K562 (cell line): ENCODE measurements at regions not wholly inside any gene's neighbourhood (a gene's known extent, or its start where the extent isn't known, plus 50 kb on each side); places are given as distances from the start of the nearest gene placed in this dataset.

Source experiments
- ASH1L ChIP-seq: fragments of 450-650 bp; IDR thresholded peaks from 2 replicates; pipeline ENCODE4 v1.6.1; 2018; ENCODE audit warnings: borderline replicate concordance, mild to moderate bottlenecking, low read depth; ENCODE audit not compliant: partially characterized antibody
- BMI1 ChIP-seq: fragments of 150-350 bp; IDR thresholded peaks from 2 replicates; pipeline ENCODE4 v1.6.1; 2014; ENCODE audit warnings: low read length
- FIP1L1 ChIP-seq: fragments of 200-400 bp; formaldehyde crosslinking; IDR thresholded peaks from 2 replicates; pipeline ENCODE4 v1.6.1; 2018; ENCODE audit warnings: mild to moderate bottlenecking, low read depth, low read length; ENCODE audit not compliant: poor library complexity, severe bottlenecking
- GABPB1 ChIP-seq: sonication (generic); formaldehyde crosslinking; IDR thresholded peaks from 2 replicates; pipeline ENCODE4 v1.8.0; 2022; ENCODE audit warnings: mild to moderate bottlenecking, missing genetic modification reagents
- NONO ChIP-seq, 2 experiments: fragments of 200-400 bp in 1 of 2; fragments of 450-650 bp in 1 of 2; formaldehyde crosslinking in 1 of 2; IDR thresholded peaks; 2 replicates each; pipeline ENCODE4 v1.6.1; 2017; ENCODE audit warnings: low read depth in 2 of 2, mild to moderate bottlenecking in 2 of 2, moderate library complexity in 2 of 2, low read length in 1 of 2
- NRF1 ChIP-seq, 2 experiments: fragments of 450-650 bp; IDR thresholded peaks in 1 of 2; conservative IDR thresholded peaks in 1 of 2; 2 replicates each; pipeline ENCODE4 v1.6.1; 2014; ENCODE audit warnings: mild to moderate bottlenecking in 2 of 2
- RUNX1 ChIP-seq: sonication (generic); IDR thresholded peaks from 2 replicates; pipeline ENCODE4 v1.6.1; 2016; ENCODE audit warnings: antibody characterized with exemption, low read depth
- SMARCA5 ChIP-seq: fragments of 450-650 bp; IDR thresholded peaks from 2 replicates; pipeline ENCODE4 v1.6.1; 2016
- TCF3 ChIP-seq: sonication (generic); formaldehyde crosslinking; IDR thresholded peaks from 2 replicates; pipeline ENCODE4 v1.4.0; 2020; ENCODE audit warnings: mild to moderate bottlenecking, missing genetic modification reagents
- TRIM24 ChIP-seq, 2 experiments: fragments of 450-650 bp; IDR thresholded peaks; 2 replicates each; pipeline ENCODE4 v1.6.1; 2016
- ZNF239 ChIP-seq: fragments of 250-450 bp; sonication (Bioruptor Pico); IDR thresholded peaks from 2 replicates; pipeline ENCODE4 v1.4.0; 2020; ENCODE audit warnings: mild to moderate bottlenecking
- ZNF507 ChIP-seq: conservative IDR thresholded peaks from 2 replicates; pipeline ENCODE4 v1.6.1; 2017; ENCODE audit warnings: missing genetic modification characterization, missing compliant biosample characterization
- ZNF583 ChIP-seq: fragments of 250-450 bp; sonication (Bioruptor Pico); IDR thresholded peaks from 2 replicates; pipeline ENCODE4 v1.4.0; 2020
- TF ChIP-seq, protein P1 (sequence below): fragments of 200-600 bp; sonication (generic); IDR thresholded peaks from one replicate; pipeline ENCODE4 v1.6.1; 2012; ENCODE audit warnings: mild to moderate bottlenecking, low read depth, low read length, inconsistent platforms
- TF ChIP-seq, protein P2 (sequence below): conservative IDR thresholded peaks from 2 replicates; pipeline ENCODE4 v1.6.1; 2011; ENCODE audit warnings: low read depth, mild to moderate bottlenecking, low read length; ENCODE audit not compliant: control insufficient read depth
- TF ChIP-seq, protein P3 (sequence below): fragments of 450-650 bp; formaldehyde crosslinking; IDR thresholded peaks from 2 replicates; pipeline ENCODE4 v1.4.0; 2020; ENCODE audit warnings: mild to moderate bottlenecking, moderate library complexity

DNA sequence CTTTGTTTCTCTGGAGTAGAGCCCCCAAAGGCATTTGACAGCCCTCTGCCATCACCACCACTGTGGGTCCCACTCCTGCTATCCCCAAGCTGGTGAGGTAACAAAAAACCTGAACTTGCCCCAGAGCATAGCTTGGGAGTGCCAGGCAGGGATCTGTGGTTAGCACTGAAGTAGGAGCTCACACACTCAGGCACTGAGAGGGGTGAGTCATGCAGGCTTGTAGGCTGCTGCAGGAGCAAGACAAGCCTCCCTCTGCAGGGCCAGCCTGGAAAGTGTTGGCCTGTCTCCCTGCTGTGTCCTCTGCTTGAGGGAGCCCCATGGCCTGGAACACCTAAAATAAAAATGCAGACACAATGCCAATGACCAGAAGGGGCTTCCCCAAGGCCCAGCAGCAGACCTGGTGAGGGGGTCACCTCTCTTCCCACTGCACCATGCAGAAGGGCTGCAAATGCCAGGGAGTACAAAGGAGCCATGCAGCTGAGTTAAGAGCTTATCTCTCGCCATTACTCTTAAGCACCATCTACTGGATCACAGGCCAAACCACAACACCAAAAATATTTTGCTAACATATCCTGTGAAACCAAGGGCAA, 108.9 kb upstream of the POGK start (continued):
- TF ChIP-seq, protein P1, sequence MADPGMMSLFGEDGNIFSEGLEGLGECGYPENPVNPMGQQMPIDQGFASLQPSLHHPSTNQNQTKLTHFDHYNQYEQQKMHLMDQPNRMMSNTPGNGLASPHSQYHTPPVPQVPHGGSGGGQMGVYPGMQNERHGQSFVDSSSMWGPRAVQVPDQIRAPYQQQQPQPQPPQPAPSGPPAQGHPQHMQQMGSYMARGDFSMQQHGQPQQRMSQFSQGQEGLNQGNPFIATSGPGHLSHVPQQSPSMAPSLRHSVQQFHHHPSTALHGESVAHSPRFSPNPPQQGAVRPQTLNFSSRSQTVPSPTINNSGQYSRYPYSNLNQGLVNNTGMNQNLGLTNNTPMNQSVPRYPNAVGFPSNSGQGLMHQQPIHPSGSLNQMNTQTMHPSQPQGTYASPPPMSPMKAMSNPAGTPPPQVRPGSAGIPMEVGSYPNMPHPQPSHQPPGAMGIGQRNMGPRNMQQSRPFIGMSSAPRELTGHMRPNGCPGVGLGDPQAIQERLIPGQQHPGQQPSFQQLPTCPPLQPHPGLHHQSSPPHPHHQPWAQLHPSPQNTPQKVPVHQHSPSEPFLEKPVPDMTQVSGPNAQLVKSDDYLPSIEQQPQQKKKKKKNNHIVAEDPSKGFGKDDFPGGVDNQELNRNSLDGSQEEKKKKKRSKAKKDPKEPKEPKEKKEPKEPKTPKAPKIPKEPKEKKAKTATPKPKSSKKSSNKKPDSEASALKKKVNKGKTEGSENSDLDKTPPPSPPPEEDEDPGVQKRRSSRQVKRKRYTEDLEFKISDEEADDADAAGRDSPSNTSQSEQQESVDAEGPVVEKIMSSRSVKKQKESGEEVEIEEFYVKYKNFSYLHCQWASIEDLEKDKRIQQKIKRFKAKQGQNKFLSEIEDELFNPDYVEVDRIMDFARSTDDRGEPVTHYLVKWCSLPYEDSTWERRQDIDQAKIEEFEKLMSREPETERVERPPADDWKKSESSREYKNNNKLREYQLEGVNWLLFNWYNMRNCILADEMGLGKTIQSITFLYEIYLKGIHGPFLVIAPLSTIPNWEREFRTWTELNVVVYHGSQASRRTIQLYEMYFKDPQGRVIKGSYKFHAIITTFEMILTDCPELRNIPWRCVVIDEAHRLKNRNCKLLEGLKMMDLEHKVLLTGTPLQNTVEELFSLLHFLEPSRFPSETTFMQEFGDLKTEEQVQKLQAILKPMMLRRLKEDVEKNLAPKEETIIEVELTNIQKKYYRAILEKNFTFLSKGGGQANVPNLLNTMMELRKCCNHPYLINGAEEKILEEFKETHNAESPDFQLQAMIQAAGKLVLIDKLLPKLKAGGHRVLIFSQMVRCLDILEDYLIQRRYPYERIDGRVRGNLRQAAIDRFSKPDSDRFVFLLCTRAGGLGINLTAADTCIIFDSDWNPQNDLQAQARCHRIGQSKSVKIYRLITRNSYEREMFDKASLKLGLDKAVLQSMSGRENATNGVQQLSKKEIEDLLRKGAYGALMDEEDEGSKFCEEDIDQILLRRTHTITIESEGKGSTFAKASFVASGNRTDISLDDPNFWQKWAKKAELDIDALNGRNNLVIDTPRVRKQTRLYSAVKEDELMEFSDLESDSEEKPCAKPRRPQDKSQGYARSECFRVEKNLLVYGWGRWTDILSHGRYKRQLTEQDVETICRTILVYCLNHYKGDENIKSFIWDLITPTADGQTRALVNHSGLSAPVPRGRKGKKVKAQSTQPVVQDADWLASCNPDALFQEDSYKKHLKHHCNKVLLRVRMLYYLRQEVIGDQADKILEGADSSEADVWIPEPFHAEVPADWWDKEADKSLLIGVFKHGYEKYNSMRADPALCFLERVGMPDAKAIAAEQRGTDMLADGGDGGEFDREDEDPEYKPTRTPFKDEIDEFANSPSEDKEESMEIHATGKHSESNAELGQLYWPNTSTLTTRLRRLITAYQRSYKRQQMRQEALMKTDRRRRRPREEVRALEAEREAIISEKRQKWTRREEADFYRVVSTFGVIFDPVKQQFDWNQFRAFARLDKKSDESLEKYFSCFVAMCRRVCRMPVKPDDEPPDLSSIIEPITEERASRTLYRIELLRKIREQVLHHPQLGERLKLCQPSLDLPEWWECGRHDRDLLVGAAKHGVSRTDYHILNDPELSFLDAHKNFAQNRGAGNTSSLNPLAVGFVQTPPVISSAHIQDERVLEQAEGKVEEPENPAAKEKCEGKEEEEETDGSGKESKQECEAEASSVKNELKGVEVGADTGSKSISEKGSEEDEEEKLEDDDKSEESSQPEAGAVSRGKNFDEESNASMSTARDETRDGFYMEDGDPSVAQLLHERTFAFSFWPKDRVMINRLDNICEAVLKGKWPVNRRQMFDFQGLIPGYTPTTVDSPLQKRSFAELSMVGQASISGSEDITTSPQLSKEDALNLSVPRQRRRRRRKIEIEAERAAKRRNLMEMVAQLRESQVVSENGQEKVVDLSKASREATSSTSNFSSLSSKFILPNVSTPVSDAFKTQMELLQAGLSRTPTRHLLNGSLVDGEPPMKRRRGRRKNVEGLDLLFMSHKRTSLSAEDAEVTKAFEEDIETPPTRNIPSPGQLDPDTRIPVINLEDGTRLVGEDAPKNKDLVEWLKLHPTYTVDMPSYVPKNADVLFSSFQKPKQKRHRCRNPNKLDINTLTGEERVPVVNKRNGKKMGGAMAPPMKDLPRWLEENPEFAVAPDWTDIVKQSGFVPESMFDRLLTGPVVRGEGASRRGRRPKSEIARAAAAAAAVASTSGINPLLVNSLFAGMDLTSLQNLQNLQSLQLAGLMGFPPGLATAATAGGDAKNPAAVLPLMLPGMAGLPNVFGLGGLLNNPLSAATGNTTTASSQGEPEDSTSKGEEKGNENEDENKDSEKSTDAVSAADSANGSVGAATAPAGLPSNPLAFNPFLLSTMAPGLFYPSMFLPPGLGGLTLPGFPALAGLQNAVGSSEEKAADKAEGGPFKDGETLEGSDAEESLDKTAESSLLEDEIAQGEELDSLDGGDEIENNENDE, result no peak
- TF ChIP-seq NONO (IDR thresholded peaks at IDR 0.05; ENCODE audit: low read depth in 2 of 2, low read length in 1 of 2) (0 out of 4 replicates have a peak, but pooled peaks of 1 of the 2 experiments have one; percentile 9), TRIM24 (IDR thresholded peaks at IDR 0.05) (peak in 1 of 2 experiments; percentile 11; a peak in 1 of 4 replicates), ASH1L (no peak), FIP1L1 (no peak), SMARCA5 (no peak), ZNF583 (CRISPR knock-in tag) (no peak), ZNF239 (CRISPR knock-in tag) (no peak), RUNX1 (0 out of 2 replicates have a peak, but pooled peaks have one; percentile 55), BMI1 (no peak), TCF3 (CRISPR knock-in tag) (peak; percentile 68), GABPB1 (CRISPR knock-in tag) (no peak), ZNF507 (no peak), NRF1 (conservative IDR thresholded peaks at IDR 0.05 in 1 of 2, IDR thresholded peaks at IDR 0.05 in 1 of 2) (no peak)
- TF ChIP-seq, protein P2, sequence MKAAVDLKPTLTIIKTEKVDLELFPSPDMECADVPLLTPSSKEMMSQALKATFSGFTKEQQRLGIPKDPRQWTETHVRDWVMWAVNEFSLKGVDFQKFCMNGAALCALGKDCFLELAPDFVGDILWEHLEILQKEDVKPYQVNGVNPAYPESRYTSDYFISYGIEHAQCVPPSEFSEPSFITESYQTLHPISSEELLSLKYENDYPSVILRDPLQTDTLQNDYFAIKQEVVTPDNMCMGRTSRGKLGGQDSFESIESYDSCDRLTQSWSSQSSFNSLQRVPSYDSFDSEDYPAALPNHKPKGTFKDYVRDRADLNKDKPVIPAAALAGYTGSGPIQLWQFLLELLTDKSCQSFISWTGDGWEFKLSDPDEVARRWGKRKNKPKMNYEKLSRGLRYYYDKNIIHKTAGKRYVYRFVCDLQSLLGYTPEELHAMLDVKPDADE, result no peak
- TF ChIP-seq, protein P3, sequence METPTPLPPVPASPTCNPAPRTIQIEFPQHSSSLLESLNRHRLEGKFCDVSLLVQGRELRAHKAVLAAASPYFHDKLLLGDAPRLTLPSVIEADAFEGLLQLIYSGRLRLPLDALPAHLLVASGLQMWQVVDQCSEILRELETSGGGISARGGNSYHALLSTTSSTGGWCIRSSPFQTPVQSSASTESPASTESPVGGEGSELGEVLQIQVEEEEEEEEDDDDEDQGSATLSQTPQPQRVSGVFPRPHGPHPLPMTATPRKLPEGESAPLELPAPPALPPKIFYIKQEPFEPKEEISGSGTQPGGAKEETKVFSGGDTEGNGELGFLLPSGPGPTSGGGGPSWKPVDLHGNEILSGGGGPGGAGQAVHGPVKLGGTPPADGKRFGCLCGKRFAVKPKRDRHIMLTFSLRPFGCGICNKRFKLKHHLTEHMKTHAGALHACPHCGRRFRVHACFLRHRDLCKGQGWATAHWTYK, result no peak
